OCI-LY7 (cell line): ENCODE measurements at regions not wholly inside any gene's neighbourhood (a gene's known extent, or its start where the extent isn't known, plus 50 kb on each side); places are given as distances from the start of the nearest gene placed in this dataset.

Experiments used
- BruUV-seq: library from RNA; stranded (reverse); fragments of 400-500 nt; replicated peaks from 2 replicates; lab custom pipeline; 2021; lab: Mats Ljungman, UMichigan
- CTCF ChIA-PET: fragments of 300-600 bp; sonication (Branson Sonifier 250); formaldehyde crosslinking; loops from one replicate; lab custom pipeline; 2022; ENCODE audit warnings: antibody characterized with exemption; ENCODE audit not compliant: unreplicated experiment; lab: Charles Lee
- POLR2A ChIA-PET: fragments of 300-600 bp; sonication (Branson Sonifier 250); formaldehyde crosslinking; loops from one replicate; lab custom pipeline; 2022; ENCODE audit warnings: antibody characterized with exemption; lab: Charles Lee
- DNase-seq: peaks from one replicate; pipeline ENCODE4 v3.0.0-alpha.2; 2015; ENCODE audit warnings: low spot score
- H2AFZ ChIP-seq: fragments of 200-600 bp; sonication (generic), shearing (Covaris generic); 2 replicates; pipeline ENCODE4 v1.6.1; 2014; ENCODE audit warnings: mild to moderate bottlenecking, antibody characterized with exemption, low read length, moderate library complexity
- H3K27ac ChIP-seq: fragments of 200-600 bp; sonication (generic); 2 replicates; pipeline ENCODE4 v1.5.1; 2014; ENCODE audit warnings: mixed run types, low read depth, mild to moderate bottlenecking, moderate library complexity, low read length, inconsistent platforms; ENCODE audit not compliant: poor library complexity, severe bottlenecking
- H3K36me3 ChIP-seq: fragments of 200-600 bp; sonication (generic); 2 replicates; pipeline ENCODE4 v1.6.1; 2014; ENCODE audit warnings: mild to moderate bottlenecking, antibody characterized with exemption, low read length, moderate library complexity, mixed read lengths; ENCODE audit not compliant: insufficient read depth
- H3K4me1 ChIP-seq: fragments of 200-600 bp; sonication (generic); 2 replicates; pipeline ENCODE4 v1.5.1; 2014; ENCODE audit warnings: mild to moderate bottlenecking, low read length; ENCODE audit not compliant: insufficient read depth, poor library complexity, severe bottlenecking
- H3K4me2 ChIP-seq: fragments of 200-600 bp; sonication (generic); 2 replicates; pipeline ENCODE4 v1.6.1; 2014; ENCODE audit warnings: mild to moderate bottlenecking, low read length
- H3K4me3 ChIP-seq: fragments of 200-600 bp; sonication (generic); 2 replicates; pipeline ENCODE4 v1.5.1; 2014; ENCODE audit warnings: mild to moderate bottlenecking, low read depth, low read length; ENCODE audit not compliant: poor library complexity, severe bottlenecking
- H3K79me2 ChIP-seq: fragments of 200-600 bp; sonication (generic); 2 replicates; pipeline ENCODE4 v1.6.1; 2016; ENCODE audit warnings: low read depth, mild to moderate bottlenecking, low read length, moderate library complexity, mixed read lengths; ENCODE audit not compliant: insufficient read depth
- H3K9me2 ChIP-seq: fragments of 200-600 bp; sonication (generic); 2 replicates; pipeline ENCODE4 v1.6.1; 2016; ENCODE audit warnings: mild to moderate bottlenecking, low read length, mixed read lengths; ENCODE audit not compliant: insufficient read depth
- H3K9me3 ChIP-seq: fragments of 200-600 bp; sonication (generic); 2 replicates; pipeline ENCODE4 v1.6.1; 2014; ENCODE audit warnings: mild to moderate bottlenecking, mixed run types, low read length, mixed read lengths
- H4K20me1 ChIP-seq: fragments of 200-600 bp; sonication (generic); 2 replicates; pipeline ENCODE4 v1.6.1; 2014; ENCODE audit warnings: mild to moderate bottlenecking, antibody characterized with exemption, low read length, moderate library complexity, mixed read lengths; ENCODE audit not compliant: insufficient read depth
- CTCF ChIP-seq: fragments of 200-600 bp; sonication (generic); conservative IDR thresholded peaks from 2 replicates; pipeline ENCODE4 v1.5.1; 2014; ENCODE audit warnings: mild to moderate bottlenecking, antibody characterized with exemption, low read length, moderate library complexity, mixed read lengths
- EZH2phosphoT487 ChIP-seq: fragments of 200-600 bp; sonication (generic); IDR thresholded peaks from 2 replicates; pipeline ENCODE4 v1.6.1; 2018; ENCODE audit warnings: low read depth, borderline replicate concordance, mild to moderate bottlenecking, mixed run types, antibody characterized with exemption, low read length, moderate library complexity, mixed read lengths
- intact Hi-C: fragments of 100-400 bp; cut with micrococcal nuclease; formaldehyde crosslinking; loops from one replicate; pipeline ENCODE4 v1.10.0; 2022; ENCODE audit not compliant: unreplicated experiment

GRCh38 chr1:172973424-172973823 lies 77.3 kb downstream of the TNFSF18 start:
- TF ChIP-seq CTCF: no peak
- no peak for TF ChIP-seq EZH2phosphoT487
- H3K9me3 ChIP-seq: no peaks in the 10 kb centered on the region
- no peak overlapping the region for H2AFZ ChIP-seq
- intact Hi-C loops: no loop called here
- H3K36me3 ChIP-seq: no peaks in the 10 kb centered on the region
- no TSS peak for BruUV-seq
- no peak overlapping the region for H3K4me2 ChIP-seq
- no peaks in the 10 kb centered on the region for H4K20me1 ChIP-seq
- no peak overlapping the region for H3K27ac ChIP-seq
- no peaks in the 10 kb centered on the region for H3K4me1 ChIP-seq
- no peaks in the 10 kb centered on the region for H3K79me2 ChIP-seq
- POLR2A ChIA-PET: interaction anchor here (0.5 to 1.2 kb wide), 4 partner anchors 8 to 1396 kb away, joined by 3 to 4 read pairs (median 4); no protein-coding TSS in a partner anchor
- CTCF ChIA-PET: no interaction called here
- no peaks in the 10 kb centered on the region for H3K9me2 ChIP-seq
- DNase-seq: no peak
- no peak overlapping the region for H3K4me3 ChIP-seq

DNA sequence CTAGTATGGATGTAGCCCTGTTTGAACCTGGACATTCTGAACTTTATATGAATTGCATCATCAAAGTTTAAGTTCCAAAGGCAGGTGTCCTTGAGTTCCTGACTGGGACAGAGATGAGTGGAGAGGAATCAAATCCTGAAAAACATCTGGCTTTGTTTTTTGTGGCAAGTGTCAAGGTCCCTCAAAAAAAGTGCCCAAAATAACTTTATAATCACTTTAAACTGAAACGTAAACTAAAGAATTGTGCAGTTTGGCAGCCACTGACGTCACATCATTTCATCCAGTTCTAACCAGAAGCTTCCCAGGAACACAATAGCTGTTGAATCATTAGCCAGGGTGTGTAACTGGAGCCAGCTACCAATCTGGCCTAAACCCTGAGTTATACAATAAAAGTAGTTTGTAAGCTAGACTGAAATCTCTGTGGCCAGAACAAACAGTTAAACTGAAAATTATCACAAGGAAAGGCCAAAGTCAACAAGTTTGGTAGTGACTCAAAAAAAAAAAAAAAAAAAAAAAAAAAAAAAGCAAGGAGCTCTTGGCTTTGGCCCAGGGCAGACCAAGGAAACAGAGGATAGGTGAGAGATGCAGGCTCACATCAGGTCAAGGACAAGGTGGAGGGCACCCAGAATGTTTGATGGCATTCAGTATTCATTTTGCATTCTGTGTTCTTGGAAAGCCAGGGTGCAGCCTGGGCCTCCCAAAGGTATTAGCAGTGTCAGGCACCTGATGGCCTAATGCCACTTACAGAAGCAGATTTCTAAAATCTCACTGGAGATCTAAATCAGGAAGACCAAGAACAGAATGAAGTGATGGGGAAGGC lies 74.3 kb downstream of the TNFSF18 start:
- intact Hi-C loops: no loop called here
- POLR2A ChIA-PET: interaction anchor here (0.6 kb wide), 1 partner anchor 318 kb away, joined by 4 read pairs; no protein-coding TSS in a partner anchor
- Histone ChIP-seq H3K36me3 (no peaks in the 10 kb centered on the region), H3K4me2 (no peak overlapping the region), H3K9me2 (no peaks in the 10 kb centered on the region), H3K27ac (no peak overlapping the region), H3K4me3 (no peak overlapping the region), H3K9me3 (no peaks in the 10 kb centered on the region), H4K20me1 (no peaks in the 10 kb centered on the region), H3K4me1 (no peaks in the 10 kb centered on the region), H2AFZ (no peak overlapping the region), H3K79me2 (no peaks in the 10 kb centered on the region)
- CTCF ChIA-PET: no interaction called here
- DNase-seq: no peak
- TF ChIP-seq CTCF (no peak), EZH2phosphoT487 (no peak)
- no TSS peak for BruUV-seq
